ENCODE measurements at regions not wholly inside any gene's neighbourhood (a gene's known extent, or its start where the extent isn't known, plus 50 kb on each side); places are given as distances from the start of the nearest gene placed in this dataset.
A peak's percentile ranks its signal among the peaks of the same experiment; 100 is the strongest.

DNA sequence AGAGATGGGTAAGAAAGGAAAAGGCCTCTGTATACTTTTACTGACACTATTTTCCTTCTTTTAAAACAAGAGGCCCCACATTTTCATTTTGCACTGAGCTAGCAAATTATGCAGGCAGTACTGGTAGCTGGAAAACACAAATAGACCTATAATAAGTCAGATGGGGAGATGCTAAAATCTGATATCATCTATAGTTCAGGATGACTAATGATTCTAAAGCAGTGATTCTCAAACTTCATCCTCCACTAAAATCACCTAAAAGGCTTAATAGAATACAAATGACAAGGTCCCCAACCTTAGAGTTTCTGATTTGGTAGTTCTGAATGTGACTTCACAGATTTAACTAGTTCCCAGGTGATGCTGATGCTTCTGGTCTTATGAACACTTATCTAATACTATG is 247.3 kb upstream of the DIPK2B start:
- Histone ChIP-seq H3K9me3 (no peaks in the 10 kb centered on the region), H3K27ac (no peak overlapping the region), H3K36me3 (no peaks in the 10 kb centered on the region), H3K4me1 (peaks cover 0 to 2% (median 0%) of the 10 kb centered on the region in 4 donors), H3K27me3 (no peaks in the 10 kb centered on the region), H3K4me3 (no peak overlapping the region)
- TF ChIP-seq, protein P1, sequence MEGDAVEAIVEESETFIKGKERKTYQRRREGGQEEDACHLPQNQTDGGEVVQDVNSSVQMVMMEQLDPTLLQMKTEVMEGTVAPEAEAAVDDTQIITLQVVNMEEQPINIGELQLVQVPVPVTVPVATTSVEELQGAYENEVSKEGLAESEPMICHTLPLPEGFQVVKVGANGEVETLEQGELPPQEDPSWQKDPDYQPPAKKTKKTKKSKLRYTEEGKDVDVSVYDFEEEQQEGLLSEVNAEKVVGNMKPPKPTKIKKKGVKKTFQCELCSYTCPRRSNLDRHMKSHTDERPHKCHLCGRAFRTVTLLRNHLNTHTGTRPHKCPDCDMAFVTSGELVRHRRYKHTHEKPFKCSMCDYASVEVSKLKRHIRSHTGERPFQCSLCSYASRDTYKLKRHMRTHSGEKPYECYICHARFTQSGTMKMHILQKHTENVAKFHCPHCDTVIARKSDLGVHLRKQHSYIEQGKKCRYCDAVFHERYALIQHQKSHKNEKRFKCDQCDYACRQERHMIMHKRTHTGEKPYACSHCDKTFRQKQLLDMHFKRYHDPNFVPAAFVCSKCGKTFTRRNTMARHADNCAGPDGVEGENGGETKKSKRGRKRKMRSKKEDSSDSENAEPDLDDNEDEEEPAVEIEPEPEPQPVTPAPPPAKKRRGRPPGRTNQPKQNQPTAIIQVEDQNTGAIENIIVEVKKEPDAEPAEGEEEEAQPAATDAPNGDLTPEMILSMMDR (IDR thresholded peaks at IDR 0.05): no peak
- no peak for TF ChIP-seq EP300 (IDR thresholded peaks at IDR 0.05; ENCODE audit: low read depth)
- intact Hi-C loops (cut with DNase I; ENCODE audit: low total_unique reads): no loop called here
- in situ Hi-C loops (cut with MboI; ENCODE audit: low pct_ligation_motif_present in 1 of 4, low pct_unique_long_range_greater_than_20kb in 1 of 4, low sequenced_read_pairs in 3 of 4): no loop called here
- no peak for DNase-seq

DNA sequence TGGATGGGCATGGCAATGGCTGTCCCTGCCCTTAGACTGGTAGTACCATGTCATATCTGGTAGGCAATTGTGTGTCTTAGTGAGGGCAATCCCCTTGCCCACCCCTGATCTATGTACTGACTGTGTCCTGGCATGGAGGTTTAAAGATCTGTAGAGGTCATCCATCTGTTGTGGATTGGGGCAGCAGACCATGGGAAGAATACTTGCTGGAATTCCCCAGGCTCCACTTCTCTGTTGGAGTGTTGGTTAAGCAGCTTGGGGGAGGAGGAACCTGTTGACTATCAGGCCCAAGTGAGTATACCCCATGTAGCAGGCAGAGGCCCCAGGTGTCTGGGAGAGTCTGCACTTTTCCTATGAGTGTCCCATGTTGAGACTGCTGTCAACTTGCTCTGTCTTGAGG is 246.7 kb upstream of the DIPK2B start:
- no peak for DNase-seq
- H3K9me3 ChIP-seq: no peaks in the 10 kb centered on the region
- intact Hi-C loops (cut with DNase I; ENCODE audit: low total_unique reads): no loop called here
- peaks cover 0 to 2% (median 0%) of the 10 kb centered on the region in 4 donors for H3K4me1 ChIP-seq
- no peak overlapping the region for H3K4me3 ChIP-seq
- TF ChIP-seq, protein P1 (IDR thresholded peaks at IDR 0.05): no peak
- TF ChIP-seq POLR2A (IDR thresholded peaks at IDR 0.05) (no peak), EP300 (IDR thresholded peaks at IDR 0.05; ENCODE audit: low read depth) (no peak), POLR2AphosphoS5 (IDR thresholded peaks at IDR 0.05) (no peak)
- H3K36me3 ChIP-seq: no peaks in the 10 kb centered on the region
- no peak overlapping the region for H3K27ac ChIP-seq
- in situ Hi-C loops (cut with MboI; ENCODE audit: low pct_ligation_motif_present in 1 of 4, low pct_unique_long_range_greater_than_20kb in 1 of 4, low sequenced_read_pairs in 3 of 4): no loop called here
- no peaks in the 10 kb centered on the region for H3K27me3 ChIP-seq

DNA sequence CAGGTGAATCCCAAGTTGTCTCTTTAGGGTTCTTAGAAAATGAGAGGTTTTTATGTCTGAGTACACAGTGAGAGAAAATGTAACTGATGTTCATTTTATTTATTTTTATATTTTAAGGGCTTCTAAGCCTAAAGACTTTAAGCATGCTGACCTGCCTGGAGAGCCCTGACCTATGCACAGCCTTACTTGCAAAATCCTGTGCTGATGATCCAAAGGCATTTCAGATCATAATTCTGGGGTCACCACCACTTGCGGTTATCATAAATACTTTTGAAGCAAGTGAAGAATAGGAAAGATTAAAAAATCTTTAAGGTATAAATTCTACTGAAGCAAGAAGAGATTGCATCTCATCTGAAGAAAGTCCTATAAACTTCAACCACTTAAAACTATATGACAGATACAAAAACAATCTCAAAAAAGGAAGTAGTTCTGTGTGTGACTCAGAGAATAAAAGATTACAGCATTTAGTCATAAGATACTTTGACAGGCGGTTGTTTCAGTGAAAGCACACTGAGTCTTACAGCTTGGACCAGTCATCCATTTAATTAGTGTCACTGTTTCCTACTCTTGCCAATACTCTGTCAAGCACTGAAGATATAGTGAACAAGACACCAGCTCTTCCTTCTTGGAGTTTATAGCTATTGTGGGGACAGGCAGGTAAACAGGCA is 245.2 kb upstream of the DIPK2B start:
- Histone ChIP-seq H3K36me3 (no peaks in the 10 kb centered on the region), H3K4me1 (peaks cover 0 to 2% (median 0%) of the 10 kb centered on the region in 4 donors), H3K4me3 (no peak overlapping the region), H3K9me3 (no peaks in the 10 kb centered on the region), H3K27ac (no peak overlapping the region), H3K27me3 (no peaks in the 10 kb centered on the region)
- no peak for DNase-seq
- WGBS, 2 donors (ENCODE audit: low coverage in 1 of 2): 48 to 60% methylated on average over 1 to 2 of the region's 2 CpGs
- intact Hi-C loops (cut with DNase I; ENCODE audit: low total_unique reads): no loop called here
- in situ Hi-C loops (cut with MboI; ENCODE audit: low pct_ligation_motif_present in 1 of 4, low pct_unique_long_range_greater_than_20kb in 1 of 4, low sequenced_read_pairs in 3 of 4): no loop called here
- TF ChIP-seq, protein P1 (IDR thresholded peaks at IDR 0.05): no peak
- no peak for TF ChIP-seq POLR2A (IDR thresholded peaks at IDR 0.05)
- no peak for TF ChIP-seq EP300 (IDR thresholded peaks at IDR 0.05; ENCODE audit: low read depth)
- TF ChIP-seq POLR2AphosphoS5 (IDR thresholded peaks at IDR 0.05): peak in 2 of 3 donors; percentile 22 to 48

DNA sequence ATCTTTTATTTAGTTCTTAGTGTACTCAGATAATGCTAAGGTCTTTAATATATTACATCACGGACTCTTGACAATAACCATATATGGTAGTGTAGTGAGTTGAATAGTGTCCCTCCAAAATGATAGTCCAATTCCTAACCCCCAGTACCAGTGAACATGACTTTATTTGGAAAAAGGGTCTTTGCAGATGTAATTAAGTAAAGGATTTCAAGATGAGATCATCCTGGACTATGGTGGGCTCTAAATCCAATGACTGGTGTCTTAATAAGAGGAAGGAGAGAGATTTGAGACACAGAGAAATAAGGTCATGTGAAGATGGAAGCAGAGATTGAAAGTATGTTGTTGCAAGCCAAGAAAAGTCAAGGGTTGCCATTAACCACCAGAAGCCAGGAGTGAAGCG is 236.5 kb upstream of the DIPK2B start:
- 75 to 100% methylated on average over 1 to 2 of the region's 2 CpGs for WGBS, 2 donors (ENCODE audit: low coverage in 1 of 2)
- in situ Hi-C loops (cut with MboI; ENCODE audit: low pct_ligation_motif_present in 1 of 4, low pct_unique_long_range_greater_than_20kb in 1 of 4, low sequenced_read_pairs in 3 of 4): no loop called here
- H3K27ac ChIP-seq: no peak overlapping the region
- TF ChIP-seq POLR2AphosphoS5 (IDR thresholded peaks at IDR 0.05) (no peak), EP300 (IDR thresholded peaks at IDR 0.05; ENCODE audit: low read depth) (no peak), POLR2A (IDR thresholded peaks at IDR 0.05) (no peak)
- TF ChIP-seq, protein P1 (IDR thresholded peaks at IDR 0.05): no peak
- H3K27me3 ChIP-seq: no peaks in the 10 kb centered on the region
- DNase-seq: no peak
- no peaks in the 10 kb centered on the region for H3K4me1 ChIP-seq
- intact Hi-C loops (cut with DNase I; ENCODE audit: low total_unique reads): no loop called here
- H3K4me3 ChIP-seq: no peak overlapping the region
- no peaks in the 10 kb centered on the region for H3K36me3 ChIP-seq
- H3K9me3 ChIP-seq: no peaks in the 10 kb centered on the region

Measured in transverse colon (tissue), 4 donors.